H9 (cell line): ENCODE measurements at regions not wholly inside any gene's neighbourhood (a gene's known extent, or its start where the extent isn't known, plus 50 kb on each side); places are given as distances from the start of the nearest gene placed in this dataset.

Experiments used
- DNase-seq: peaks from one replicate; pipeline ENCODE4 v3.0.0-alpha.2; 2017
- H2AFZ ChIP-seq: one replicate; pipeline ENCODE4 v1.6.1; 2013; ENCODE audit warnings: mild to moderate bottlenecking, low read length, control low read depth, moderate library complexity
- H2AK5ac ChIP-seq: 2 replicates; pipeline ENCODE4 v1.6.1; 2013; ENCODE audit warnings: low read length, control low read depth, mixed read lengths; ENCODE audit not compliant: insufficient read length
- H2BK120ac ChIP-seq: one replicate; pipeline ENCODE4 v1.6.1; 2013; ENCODE audit warnings: low read depth, mild to moderate bottlenecking, low read length, control low read depth, inconsistent platforms; ENCODE audit not compliant: poor library complexity, severe bottlenecking
- H2BK12ac ChIP-seq: 2 replicates; pipeline ENCODE4 v1.6.1; 2013; ENCODE audit warnings: low read length, control low read depth, mixed read lengths, low read depth; ENCODE audit not compliant: insufficient read length
- H2BK15ac ChIP-seq: 2 replicates; pipeline ENCODE4 v1.6.1; 2013; ENCODE audit warnings: low read depth, low read length, control low read depth
- H2BK20ac ChIP-seq: one replicate; pipeline ENCODE4 v1.6.1; 2013; ENCODE audit warnings: low read depth, mild to moderate bottlenecking, low read length, control low read depth, inconsistent platforms; ENCODE audit not compliant: poor library complexity, severe bottlenecking
- H2BK5ac ChIP-seq: 2 replicates; pipeline ENCODE4 v1.6.1; 2013; ENCODE audit warnings: low read length, control low read depth, mixed read lengths; ENCODE audit not compliant: insufficient read length
- H3K14ac ChIP-seq: 2 replicates; pipeline ENCODE4 v1.6.1; 2013; ENCODE audit warnings: low read length, control low read depth; ENCODE audit not compliant: insufficient read depth
- H3K18ac ChIP-seq: 2 replicates; pipeline ENCODE4 v1.6.1; 2013; ENCODE audit warnings: low read depth, mild to moderate bottlenecking, mixed read lengths, low read length, control low read depth; ENCODE audit not compliant: insufficient read length
- H3K23ac ChIP-seq: 2 replicates; pipeline ENCODE4 v1.6.1; 2013; ENCODE audit warnings: low read length, control low read depth, mixed read lengths, low read depth; ENCODE audit not compliant: insufficient read length
- H3K23me2 ChIP-seq: 2 replicates; pipeline ENCODE4 v1.6.1; 2013; ENCODE audit warnings: low read depth, mild to moderate bottlenecking, mixed read lengths, low read length, control low read depth; ENCODE audit not compliant: insufficient read length, poor library complexity, severe bottlenecking
- H3K27ac ChIP-seq: 2 replicates; pipeline ENCODE4 v1.5.1; 2013; ENCODE audit warnings: low read length, control low read depth, mixed read lengths, low read depth; ENCODE audit not compliant: insufficient read length
- H3K27me3 ChIP-seq: 2 replicates; pipeline ENCODE4 v1.6.1; 2013; ENCODE audit warnings: low read length, control low read depth, inconsistent platforms; ENCODE audit not compliant: insufficient read depth
- H3K4ac ChIP-seq: 2 replicates; pipeline ENCODE4 v1.6.1; 2013; ENCODE audit warnings: low read depth, mild to moderate bottlenecking, control low read depth, inconsistent platforms, low read length, moderate library complexity
- H3K4me1 ChIP-seq: 2 replicates; pipeline ENCODE4 v1.6.1; 2013; ENCODE audit warnings: low read length, control low read depth, inconsistent platforms; ENCODE audit not compliant: insufficient read depth
- H3K4me2 ChIP-seq: 2 replicates; pipeline ENCODE4 v1.6.1; 2013; ENCODE audit warnings: low read length, control low read depth, mixed read lengths; ENCODE audit not compliant: insufficient read length, insufficient read depth
- H3K56ac ChIP-seq: 2 replicates; pipeline ENCODE4 v1.6.1; 2013; ENCODE audit warnings: low read depth, mild to moderate bottlenecking, mixed read lengths, low read length, control low read depth; ENCODE audit not compliant: insufficient read length
- H3K79me1 ChIP-seq: 2 replicates; pipeline ENCODE4 v1.6.1; 2013; ENCODE audit warnings: low read depth, mild to moderate bottlenecking, moderate library complexity, low read length, control low read depth, inconsistent platforms; ENCODE audit not compliant: insufficient read depth, poor library complexity, severe bottlenecking
- H3K79me2 ChIP-seq: 2 replicates; pipeline ENCODE4 v1.6.1; 2013; ENCODE audit warnings: low read length, control low read depth, inconsistent platforms; ENCODE audit not compliant: insufficient read depth
- H3K9ac ChIP-seq: 2 replicates; pipeline ENCODE4 v1.6.1; 2013; ENCODE audit warnings: low read length, control low read depth, mixed read lengths; ENCODE audit not compliant: insufficient read length; ENCODE audit errors: extremely low read depth
- H3K9me3 ChIP-seq: one replicate; pipeline ENCODE4 v1.6.1; 2013; ENCODE audit warnings: low read depth, low read length, inconsistent platforms; ENCODE audit not compliant: control insufficient read depth
- H3T11ph ChIP-seq: one replicate; pipeline ENCODE4 v1.6.1; 2013; ENCODE audit warnings: mild to moderate bottlenecking, low read length, control low read depth, inconsistent platforms
- H4K20me1 ChIP-seq: one replicate; pipeline ENCODE4 v1.6.1; 2013; ENCODE audit not compliant: control insufficient read depth, insufficient read length, insufficient read depth
- H4K5ac ChIP-seq: 2 replicates; pipeline ENCODE4 v1.6.1; 2013; ENCODE audit warnings: low read depth, mild to moderate bottlenecking, mixed read lengths, low read length, control low read depth; ENCODE audit not compliant: insufficient read length
- H4K8ac ChIP-seq: replicated peaks from 2 replicates; pipeline ENCODE4 v1.6.1; 2013; ENCODE audit warnings: low read length, control low read depth, mixed read lengths, low read depth; ENCODE audit not compliant: insufficient read length
- H4K91ac ChIP-seq: 2 replicates; pipeline ENCODE4 v1.6.1; 2013; ENCODE audit warnings: low read depth, mild to moderate bottlenecking, moderate library complexity, mixed read lengths, low read length, control low read depth; ENCODE audit not compliant: insufficient read length
- H3K27ac Mint-ChIP-seq, 3 experiments: 2 replicates in 2 of 3; 3 replicates in 1 of 3; pipeline ENCODE4 v1.8.0; 2020 to 2021; ENCODE audit warnings: mixed read lengths in 3 of 3, mild to moderate bottlenecking in 1 of 3, moderate library complexity in 1 of 3
- H3K27me3 Mint-ChIP-seq: 2 replicates; pipeline ENCODE4 v1.8.0; 2021; ENCODE audit warnings: low read depth, mild to moderate bottlenecking, moderate library complexity, mixed read lengths
- H3K36me3 Mint-ChIP-seq, 3 experiments: 2 replicates in 2 of 3; 3 replicates in 1 of 3; pipeline ENCODE4 v1.8.0; 2020 to 2021; ENCODE audit warnings: low read depth in 3 of 3, mixed read lengths in 3 of 3; ENCODE audit not compliant: insufficient read depth in 1 of 3
- H3K4me1 Mint-ChIP-seq, 2 experiments: 2 replicates each; pipeline ENCODE4 v1.8.0; 2020; ENCODE audit warnings: mixed read lengths in 2 of 2
- H3K4me3 Mint-ChIP-seq, 2 experiments: 2 replicates in 1 of 2; 3 replicates in 1 of 2; pipeline ENCODE4 v1.8.0; 2020 to 2021; ENCODE audit warnings: mild to moderate bottlenecking in 2 of 2, mixed read lengths in 2 of 2, moderate library complexity in 1 of 2
- H3K9me3 Mint-ChIP-seq, 2 experiments: 2 replicates in 1 of 2; 3 replicates in 1 of 2; pipeline ENCODE4 v1.8.0; 2020; ENCODE audit warnings: mild to moderate bottlenecking in 2 of 2, mixed read lengths in 2 of 2, moderate library complexity in 1 of 2
- WGBS: extraction: QIAGEN DNeasy Blood & Tissue Kit; methylation state at CpG from one replicate; pipeline ENCODE4 v1.1.7; 2013; ENCODE audit warnings: missing lambda C conversion rate, low lambda C conversion rate, mixed read lengths; ENCODE audit not compliant: insufficient read length; ENCODE audit errors: extremely low coverage; 5-methylcytosine and 5-hydroxymethylcytosine counted together
- TF ChIP-seq, protein P1 (sequence below): fragments of 200-600 bp; sonication (generic); conservative IDR thresholded peaks from 3 replicates; pipeline ENCODE4 v1.8.0; 2021; ENCODE audit warnings: antibody characterized with exemption, mild to moderate bottlenecking

DNA sequence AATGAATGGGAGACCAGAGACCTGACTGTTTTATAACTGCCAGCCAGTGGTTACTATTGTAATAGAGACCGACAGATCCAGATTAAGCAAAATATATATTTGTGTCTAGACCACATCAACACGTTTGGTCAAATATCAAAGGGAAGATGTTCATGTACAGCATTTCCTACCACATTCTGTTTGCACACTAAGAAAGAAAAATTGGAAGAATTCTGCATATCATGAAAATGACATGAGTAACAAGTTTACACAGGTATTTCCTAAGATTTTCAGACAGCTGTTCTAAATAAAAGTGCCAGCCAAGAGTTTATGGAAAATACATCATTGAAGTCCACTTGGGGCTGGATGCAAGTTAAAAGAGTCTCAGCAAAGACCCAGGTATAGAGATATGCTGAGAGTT is 145.5 kb upstream of the ANO3 start:
- Mint-ChIP-seq H3K9me3 (no peaks in the 10 kb centered on the region), H3K27me3 (no peaks in the 10 kb centered on the region), H3K4me3 (no peak overlapping the region), H3K36me3 (no peaks in the 10 kb centered on the region), H3K27ac (no peak overlapping the region), H3K4me1 (no peaks in the 10 kb centered on the region)
- H3K9me3 ChIP-seq: no peaks in the 10 kb centered on the region
- no peak overlapping the region for H4K8ac ChIP-seq
- H2BK12ac ChIP-seq: no peak overlapping the region
- H4K91ac ChIP-seq: no peak overlapping the region
- DNase-seq: no peak
- no peaks in the 10 kb centered on the region for H3K79me1 ChIP-seq
- H2BK20ac ChIP-seq: no peak overlapping the region
- TF ChIP-seq, protein P1, sequence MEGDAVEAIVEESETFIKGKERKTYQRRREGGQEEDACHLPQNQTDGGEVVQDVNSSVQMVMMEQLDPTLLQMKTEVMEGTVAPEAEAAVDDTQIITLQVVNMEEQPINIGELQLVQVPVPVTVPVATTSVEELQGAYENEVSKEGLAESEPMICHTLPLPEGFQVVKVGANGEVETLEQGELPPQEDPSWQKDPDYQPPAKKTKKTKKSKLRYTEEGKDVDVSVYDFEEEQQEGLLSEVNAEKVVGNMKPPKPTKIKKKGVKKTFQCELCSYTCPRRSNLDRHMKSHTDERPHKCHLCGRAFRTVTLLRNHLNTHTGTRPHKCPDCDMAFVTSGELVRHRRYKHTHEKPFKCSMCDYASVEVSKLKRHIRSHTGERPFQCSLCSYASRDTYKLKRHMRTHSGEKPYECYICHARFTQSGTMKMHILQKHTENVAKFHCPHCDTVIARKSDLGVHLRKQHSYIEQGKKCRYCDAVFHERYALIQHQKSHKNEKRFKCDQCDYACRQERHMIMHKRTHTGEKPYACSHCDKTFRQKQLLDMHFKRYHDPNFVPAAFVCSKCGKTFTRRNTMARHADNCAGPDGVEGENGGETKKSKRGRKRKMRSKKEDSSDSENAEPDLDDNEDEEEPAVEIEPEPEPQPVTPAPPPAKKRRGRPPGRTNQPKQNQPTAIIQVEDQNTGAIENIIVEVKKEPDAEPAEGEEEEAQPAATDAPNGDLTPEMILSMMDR: no peak
- no peak overlapping the region for H3K14ac ChIP-seq
- H3K56ac ChIP-seq: no peak overlapping the region
- H3T11ph ChIP-seq: no peak overlapping the region
- no peaks in the 10 kb centered on the region for H4K20me1 ChIP-seq
- no peak overlapping the region for H2BK120ac ChIP-seq
- H3K27me3 ChIP-seq: no peaks in the 10 kb centered on the region
- no peak overlapping the region for H3K27ac ChIP-seq
- H2BK5ac ChIP-seq: no peak overlapping the region
- no peak overlapping the region for H4K5ac ChIP-seq
- no peak overlapping the region for H2AFZ ChIP-seq
- WGBS: no CpG with 5 or more reads among the region's 2 CpGs
- H3K4me2 ChIP-seq: no peak overlapping the region
- no peaks in the 10 kb centered on the region for H3K4me1 ChIP-seq
- H3K23me2 ChIP-seq: no peaks in the 10 kb centered on the region
- H2BK15ac ChIP-seq: no peak overlapping the region
- H3K4ac ChIP-seq: no peak overlapping the region
- no peak overlapping the region for H3K23ac ChIP-seq
- H3K79me2 ChIP-seq: no peaks in the 10 kb centered on the region
- H3K9ac ChIP-seq: no peak overlapping the region
- no peak overlapping the region for H2AK5ac ChIP-seq
- H3K18ac ChIP-seq: no peak overlapping the region
